H1 (cell line): ENCODE measurements at regions not wholly inside any gene's neighbourhood (a gene's known extent, or its start where the extent isn't known, plus 50 kb on each side); places are given as distances from the start of the nearest gene placed in this dataset.

Experiments used
- RAD21 ChIP-seq, 2 experiments: IDR thresholded peaks in 1 of 2; conservative IDR thresholded peaks in 1 of 2; 2 replicates each; pipeline ENCODE4 v1.6.1; 2011; ENCODE audit warnings: low read depth in 2 of 2, low read length in 2 of 2, improper control_type of control experiment in 1 of 2, inconsistent platforms in 1 of 2, mild to moderate bottlenecking in 1 of 2, moderate library complexity in 1 of 2

- TF ChIP-seq RAD21 (IDR thresholded peaks at IDR 0.05 in 1 of 2, conservative IDR thresholded peaks at IDR 0.05 in 1 of 2; ENCODE audit: low read depth in 2 of 2, low read length in 2 of 2), result no peak
Measured at GRCh38 chr3:34267088-34267487, 468.7 kb downstream of the PDCD6IP start (continued).
